ENCODE measurements at regions not wholly inside any gene's neighbourhood (a gene's known extent, or its start where the extent isn't known, plus 50 kb on each side); places are given as distances from the start of the nearest gene placed in this dataset.

GRCh38 chr2:12227941-12228608 lies 481.6 kb downstream of the LPIN1 start:
- Histone ChIP-seq H3K9me3 (replicated peaks) (peaks cover 15% of the 10 kb centered on the region), H3K36me3 (no peaks in the 10 kb centered on the region), H3K4me3 (no peak overlapping the region), H3K27ac (no peak overlapping the region), H3K4me1 (replicated peaks) (0 out of 2 replicates have a peak, but pooled peaks cover 4% of the 10 kb centered on the region), H3K27me3 (replicated peaks) (no peaks in the 10 kb centered on the region)
- no peak for DNase-seq (ENCODE audit: low read depth in 1 of 2, low spot score in 2 of 2)

- Histone ChIP-seq H3K27ac (no peak overlapping the region), H3K9me3 (replicated peaks) (no peaks in the 10 kb centered on the region), H3K36me3 (no peaks in the 10 kb centered on the region), H3K4me1 (replicated peaks) (0 out of 2 replicates have a peak, but pooled peaks cover 4% of the 10 kb centered on the region), H3K4me3 (no peak overlapping the region), H3K27me3 (replicated peaks) (no peaks in the 10 kb centered on the region)
- DNase-seq (ENCODE audit: low read depth in 1 of 2, low spot score in 2 of 2), result no peak
These were observed 484.9 kb downstream of the LPIN1 start for GRCh38 chr2:12231288-12231687.

DNA sequence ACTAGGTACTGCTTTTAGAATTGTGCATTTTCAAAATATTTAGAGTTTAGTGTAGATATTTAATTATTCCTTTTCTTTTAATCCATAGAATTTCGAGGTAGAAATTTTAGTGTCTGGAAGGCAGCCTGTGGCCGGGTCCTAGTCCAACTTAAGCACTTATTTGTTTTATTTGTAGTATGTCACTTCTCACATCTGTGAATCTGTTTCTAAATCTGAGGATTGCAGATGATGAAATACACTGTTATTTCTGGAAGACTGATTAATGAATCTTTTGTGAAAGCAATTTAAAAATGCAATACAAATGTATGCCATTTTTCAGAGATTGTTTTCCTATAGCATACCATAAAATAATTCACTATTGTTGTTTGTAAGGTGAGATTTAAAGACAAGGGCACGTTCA lies 483.9 kb upstream of the TRIB2 start:
- Histone ChIP-seq H3K36me3 (no peaks in the 10 kb centered on the region), H3K27me3 (replicated peaks) (no peaks in the 10 kb centered on the region), H3K4me3 (no peak overlapping the region), H3K4me1 (replicated peaks) (0 out of 2 replicates have a peak, but pooled peaks cover 4% of the 10 kb centered on the region), H3K27ac (no peak overlapping the region), H3K9me3 (replicated peaks) (no peaks in the 10 kb centered on the region)
- no peak for DNase-seq (ENCODE audit: low read depth in 1 of 2, low spot score in 2 of 2)

DNA sequence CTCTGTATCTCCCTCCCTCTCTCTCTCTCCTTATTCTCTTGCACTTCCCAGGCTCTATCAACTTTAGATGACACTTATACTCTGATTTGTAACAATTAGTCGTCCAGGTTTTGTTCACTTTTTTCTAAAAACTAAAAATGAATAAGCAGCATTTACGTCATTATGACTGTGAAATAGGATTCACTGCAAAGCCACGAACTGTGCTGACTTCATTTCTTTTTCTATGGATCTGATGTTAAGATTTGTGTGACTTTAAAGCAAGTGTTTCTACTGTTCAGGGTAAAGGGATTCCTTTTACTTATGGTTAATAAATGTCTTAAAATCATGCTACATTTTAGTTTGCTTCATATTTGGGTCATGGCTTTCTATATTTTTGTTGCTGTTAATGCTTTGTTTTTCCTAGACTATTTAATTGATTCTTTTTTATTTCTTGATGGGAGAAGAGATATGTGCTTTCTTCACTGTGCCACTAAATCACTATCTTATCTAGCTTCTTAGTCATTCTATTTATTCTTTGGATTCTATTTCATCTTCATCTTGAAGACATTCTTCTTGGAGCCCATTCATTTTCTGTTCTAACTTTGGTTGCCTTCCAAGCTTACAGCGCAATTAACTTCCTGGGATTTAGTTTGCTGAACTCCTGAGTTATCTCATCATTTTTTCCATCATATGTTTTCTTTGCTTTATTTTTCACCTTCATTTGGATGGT lies 480.4 kb upstream of the TRIB2 start:
- Histone ChIP-seq H3K4me1 (replicated peaks) (no peaks in the 10 kb centered on the region), H3K4me3 (no peak overlapping the region), H3K36me3 (no peaks in the 10 kb centered on the region), H3K27ac (no peak overlapping the region), H3K9me3 (replicated peaks) (no peaks in the 10 kb centered on the region; the same call in 1 of the 2 replicates), H3K27me3 (replicated peaks) (no peaks in the 10 kb centered on the region)
- DNase-seq (ENCODE audit: low read depth in 1 of 2, low spot score in 2 of 2), result no peak

DNA sequence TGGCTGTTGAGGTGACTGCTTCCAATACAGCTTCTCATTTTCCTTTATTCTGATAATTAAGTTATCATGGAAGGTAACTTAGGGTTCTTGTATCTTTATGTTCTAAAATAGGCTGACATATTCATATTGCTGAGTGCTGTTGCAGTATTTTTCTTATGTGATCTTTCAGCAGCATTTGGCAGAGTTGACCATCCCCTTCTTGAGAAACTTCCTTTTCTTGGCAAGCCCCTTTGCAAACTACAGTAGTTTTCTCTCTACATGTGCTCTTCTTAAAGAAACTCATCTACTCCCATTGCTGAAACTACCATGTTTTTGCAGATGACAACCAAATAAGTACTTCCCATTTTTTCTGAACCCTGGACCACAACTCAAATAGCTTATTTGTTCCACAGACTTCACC lies 476.5 kb upstream of the TRIB2 start:
- Histone ChIP-seq H3K4me1 (replicated peaks) (peaks cover 12% of the 10 kb centered on the region), H3K9me3 (replicated peaks) (no peaks in the 10 kb centered on the region; the same call in 1 of the 2 replicates), H3K4me3 (no peak overlapping the region), H3K27ac (no peak overlapping the region), H3K36me3 (no peaks in the 10 kb centered on the region), H3K27me3 (replicated peaks) (no peaks in the 10 kb centered on the region)
- no peak for DNase-seq (ENCODE audit: low read depth in 1 of 2, low spot score in 2 of 2)

- Histone ChIP-seq H3K27ac (peak overlapping the region; percentile 65), H3K27me3 (replicated peaks) (no peaks in the 10 kb centered on the region), H3K4me3 (no peak overlapping the region), H3K9me3 (replicated peaks) (no peaks in the 10 kb centered on the region; the same call in 1 of the 2 replicates), H3K4me1 (replicated peaks) (peaks cover 12% of the 10 kb centered on the region), H3K36me3 (no peaks in the 10 kb centered on the region)
- peak; percentile 45 to 61 for DNase-seq (ENCODE audit: low read depth in 1 of 2, low spot score in 2 of 2)
These were observed 473.4 kb upstream of the TRIB2 start for GRCh38 chr2:12243381-12243780.

- peak in 1 of 2 experiments; percentile 20 for DNase-seq (ENCODE audit: low read depth in 1 of 2, low spot score in 2 of 2)
- no peaks in the 10 kb centered on the region for H3K36me3 ChIP-seq
- H3K27me3 ChIP-seq (replicated peaks), result no peaks in the 10 kb centered on the region
- H3K4me1 ChIP-seq (replicated peaks), result peaks cover 12% of the 10 kb centered on the region
- no peaks in the 10 kb centered on the region for H3K9me3 ChIP-seq (replicated peaks)
- H3K27ac ChIP-seq, result peak overlapping the region; percentile 65
- no peak overlapping the region for H3K4me3 ChIP-seq
These were observed 472.7 kb upstream of the TRIB2 start for GRCh38 chr2:12244070-12244469.

DNA sequence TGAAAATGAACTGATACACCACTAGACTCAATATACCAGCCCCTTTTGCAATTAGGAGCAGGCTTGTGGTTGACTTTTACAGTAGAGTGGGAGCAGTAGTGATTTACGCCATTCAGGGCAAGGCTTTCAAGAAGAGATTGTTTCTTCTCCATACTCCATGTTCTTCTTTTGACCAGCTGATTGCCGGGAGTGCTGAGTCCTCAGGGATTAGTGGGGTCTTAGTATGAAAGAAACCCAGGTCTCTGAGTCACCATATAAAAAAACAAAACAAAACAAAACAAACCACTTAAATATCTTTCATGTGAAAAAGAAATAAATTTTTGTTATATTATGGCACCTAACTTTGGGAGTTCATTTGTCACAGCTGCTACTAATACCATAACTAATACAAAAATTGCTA lies 465.6 kb upstream of the TRIB2 start:
- H3K4me3 ChIP-seq, result no peak overlapping the region
- no peaks in the 10 kb centered on the region for H3K9me3 ChIP-seq (replicated peaks)
- H3K4me1 ChIP-seq (replicated peaks), result peaks cover 20% of the 10 kb centered on the region
- DNase-seq (ENCODE audit: low read depth in 1 of 2, low spot score in 2 of 2), result peak in 1 of 2 experiments; percentile 22
- no peaks in the 10 kb centered on the region for H3K36me3 ChIP-seq
- H3K27me3 ChIP-seq (replicated peaks), result no peaks in the 10 kb centered on the region
- no peak overlapping the region for H3K27ac ChIP-seq

GRCh38 chr2:12251749-12252148 lies 465.0 kb upstream of the TRIB2 start:
- no peak overlapping the region for H3K27ac ChIP-seq
- no peak for DNase-seq (ENCODE audit: low read depth in 1 of 2, low spot score in 2 of 2)
- no peaks in the 10 kb centered on the region for H3K36me3 ChIP-seq
- H3K27me3 ChIP-seq (replicated peaks), result no peaks in the 10 kb centered on the region
- H3K9me3 ChIP-seq (replicated peaks), result no peaks in the 10 kb centered on the region
- H3K4me3 ChIP-seq, result no peak overlapping the region
- H3K4me1 ChIP-seq (replicated peaks), result peaks cover 26% of the 10 kb centered on the region

- no peak for DNase-seq (ENCODE audit: low read depth in 1 of 2, low spot score in 2 of 2)
- H3K27me3 ChIP-seq (replicated peaks), result no peaks in the 10 kb centered on the region
- H3K27ac ChIP-seq, result no peak overlapping the region
- no peak overlapping the region for H3K4me3 ChIP-seq
- peaks cover 29% of the 10 kb centered on the region for H3K4me1 ChIP-seq (replicated peaks)
- no peaks in the 10 kb centered on the region for H3K36me3 ChIP-seq
- no peaks in the 10 kb centered on the region for H3K9me3 ChIP-seq (replicated peaks)
These were observed 463.5 kb upstream of the TRIB2 start for GRCh38 chr2:12253167-12253778.

GRCh38 chr2:12254280-12254860 lies 462.4 kb upstream of the TRIB2 start:
- no peaks in the 10 kb centered on the region for H3K36me3 ChIP-seq
- no peak overlapping the region for H3K27ac ChIP-seq
- H3K9me3 ChIP-seq (replicated peaks), result no peaks in the 10 kb centered on the region
- H3K4me3 ChIP-seq, result no peak overlapping the region
- no peak for DNase-seq (ENCODE audit: low read depth in 1 of 2, low spot score in 2 of 2)
- H3K27me3 ChIP-seq (replicated peaks), result no peaks in the 10 kb centered on the region
- H3K4me1 ChIP-seq (replicated peaks), result peaks cover 29% of the 10 kb centered on the region

DNA sequence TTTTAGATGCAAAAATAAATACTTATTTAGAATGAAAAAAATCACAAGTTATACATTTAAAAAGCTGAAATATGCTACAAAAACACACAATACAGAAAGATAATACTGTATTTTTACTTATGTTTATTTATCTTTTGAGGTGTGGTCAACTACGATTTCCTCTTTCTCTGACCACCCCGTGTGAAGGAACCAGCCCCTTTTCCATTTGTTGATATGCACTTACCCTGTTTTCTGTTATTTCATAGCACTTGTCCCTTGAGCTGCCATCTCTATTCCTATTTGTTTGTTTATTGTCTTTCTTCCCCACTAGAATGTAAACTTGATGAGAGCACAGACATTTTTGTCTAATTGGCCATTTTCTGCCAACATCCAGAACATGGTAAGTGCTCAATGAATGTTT lies 460.5 kb upstream of the TRIB2 start:
- Histone ChIP-seq H3K4me3 (no peak overlapping the region), H3K27me3 (replicated peaks) (no peaks in the 10 kb centered on the region), H3K36me3 (no peaks in the 10 kb centered on the region), H3K4me1 (replicated peaks) (peaks cover 23% of the 10 kb centered on the region), H3K9me3 (replicated peaks) (no peaks in the 10 kb centered on the region), H3K27ac (no peak overlapping the region)
- peak in 1 of 2 experiments; percentile 73 for DNase-seq (ENCODE audit: low read depth in 1 of 2, low spot score in 2 of 2)

DNA sequence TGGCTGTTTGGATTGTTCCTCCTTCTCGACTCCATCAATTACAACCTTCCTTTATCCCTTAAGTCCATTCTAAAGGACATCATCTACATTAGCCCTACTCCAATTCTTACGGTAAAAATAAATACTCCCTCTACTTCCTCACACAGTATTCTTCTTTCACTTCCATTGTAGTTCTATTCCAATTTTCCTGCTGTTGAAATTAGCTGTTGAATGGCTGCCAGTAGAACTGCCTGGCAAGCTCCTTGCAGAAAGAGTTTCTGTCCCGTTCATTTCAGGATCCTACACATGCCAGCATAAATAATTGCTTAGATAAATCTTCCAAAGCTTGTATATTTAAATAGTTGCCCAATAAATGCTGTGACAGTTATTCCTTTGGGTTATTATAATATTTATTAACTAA lies 459.3 kb upstream of the TRIB2 start:
- H3K4me1 ChIP-seq (replicated peaks), result peaks cover 23% of the 10 kb centered on the region
- H3K9me3 ChIP-seq (replicated peaks), result no peaks in the 10 kb centered on the region
- no peak overlapping the region for H3K4me3 ChIP-seq
- no peaks in the 10 kb centered on the region for H3K27me3 ChIP-seq (replicated peaks)
- no peak overlapping the region for H3K27ac ChIP-seq
- no peaks in the 10 kb centered on the region for H3K36me3 ChIP-seq
- DNase-seq (ENCODE audit: low read depth in 1 of 2, low spot score in 2 of 2), result no peak

DNA sequence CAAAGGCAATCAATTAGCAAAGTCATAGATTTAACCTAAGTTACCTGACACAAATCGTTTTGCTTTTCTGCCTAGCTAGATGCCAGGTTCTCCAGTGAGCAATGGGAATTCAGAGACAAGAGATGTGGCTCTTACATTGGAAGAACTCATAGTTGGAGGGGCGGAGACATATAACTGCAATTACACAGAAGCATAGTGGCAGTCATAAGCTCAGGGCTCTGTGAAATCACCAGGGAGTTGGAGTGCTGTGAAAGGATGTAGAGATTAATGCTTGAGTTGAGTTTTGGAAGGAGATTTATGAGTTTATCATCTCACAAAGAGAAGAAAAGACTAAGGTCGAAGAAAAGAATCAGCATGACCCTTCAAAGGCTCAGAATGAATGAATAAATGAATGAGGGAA lies 457.2 kb upstream of the TRIB2 start:
- Histone ChIP-seq H3K4me1 (replicated peaks) (peaks cover 23% of the 10 kb centered on the region), H3K27me3 (replicated peaks) (no peaks in the 10 kb centered on the region), H3K9me3 (replicated peaks) (no peaks in the 10 kb centered on the region), H3K27ac (no peak overlapping the region), H3K36me3 (no peaks in the 10 kb centered on the region), H3K4me3 (no peak overlapping the region)
- no peak for DNase-seq (ENCODE audit: low read depth in 1 of 2, low spot score in 2 of 2)
